GM21367 (cell line): ENCODE measurements at regions not wholly inside any gene's neighbourhood (a gene's known extent, or its start where the extent isn't known, plus 50 kb on each side); places are given as distances from the start of the nearest gene placed in this dataset.
A peak's percentile ranks its signal among the peaks of the same experiment; 100 is the strongest.
"Not testable (repeated sequence)": the region's sequence is repeated elsewhere in the genome, so short reads cannot be mapped to it uniquely, and the experiment has no call there.

Experiments used
- ATAC-seq: cut with Tn5 transposase; IDR thresholded peaks from one replicate; pipeline ENCODE4 v1.9.1; 2021; ENCODE audit not compliant: unreplicated experiment

DNA sequence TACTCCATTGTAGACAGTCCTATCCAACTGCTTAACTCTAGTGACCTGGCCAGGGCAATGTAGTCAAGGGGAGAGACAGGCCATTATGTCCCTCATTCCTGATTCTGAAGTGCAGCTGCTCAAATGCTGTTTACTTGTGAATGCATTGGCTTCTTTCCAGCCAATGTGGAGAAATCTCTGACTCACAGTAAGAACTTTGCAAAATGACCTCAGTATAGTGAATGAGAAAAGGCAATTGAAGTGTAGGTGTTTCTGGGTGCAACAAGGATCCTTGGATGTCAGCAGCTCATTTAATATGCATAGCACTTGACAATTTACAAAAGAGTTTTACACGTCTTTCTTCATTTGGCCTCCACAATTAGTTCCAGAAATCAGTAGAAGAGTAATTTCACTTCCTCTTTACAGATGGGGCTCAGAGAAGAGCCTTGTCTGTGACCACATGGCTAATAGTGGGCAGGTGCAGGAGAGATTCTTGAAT is 367.2 kb downstream of the OSTF1 start:
- peak; percentile 99 for ATAC-seq

DNA sequence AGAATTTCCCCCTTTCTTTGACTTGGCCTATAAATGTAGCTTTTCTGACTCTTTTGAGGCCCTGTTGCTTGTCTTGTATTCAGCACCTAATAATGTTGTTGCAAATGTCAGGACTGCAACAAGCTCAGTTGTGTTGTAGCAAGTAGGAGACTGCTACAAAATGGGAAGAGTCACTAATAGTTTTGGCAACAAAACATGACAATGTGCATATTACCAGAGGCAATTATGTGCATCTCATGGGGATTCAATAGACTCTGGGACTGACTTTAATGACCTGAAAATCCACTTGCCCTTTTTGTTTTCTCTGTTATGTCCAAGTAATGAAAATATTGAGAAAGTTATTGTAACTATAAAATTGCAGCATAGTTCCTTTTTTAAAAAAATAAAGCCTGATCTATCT is 368.4 kb downstream of the OSTF1 start:
- ATAC-seq = no peak

- no peak for ATAC-seq
These were observed 369.2 kb downstream of the OSTF1 start for GRCh38 chr9:75457474-75458011.

DNA sequence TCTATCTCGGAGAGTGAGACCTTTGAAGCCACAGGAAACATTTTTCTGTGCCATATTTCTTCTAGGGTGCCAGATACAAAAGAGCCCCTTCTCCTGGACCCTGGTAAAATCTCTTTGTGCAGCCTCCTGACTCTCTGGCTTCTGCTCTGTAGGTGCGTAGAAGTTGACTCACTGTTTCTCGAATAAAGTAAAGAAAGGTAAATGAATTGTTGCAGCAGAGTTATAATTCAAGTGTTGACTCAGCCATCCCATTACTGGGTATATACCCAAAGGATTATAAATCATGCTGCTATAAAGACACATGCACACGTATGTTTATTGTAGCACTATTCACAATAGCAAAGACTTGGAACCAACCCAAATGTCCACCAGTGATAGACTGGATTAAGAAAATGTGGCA is 371.0 kb downstream of the OSTF1 start:
- not testable (repeated sequence) for ATAC-seq

GRCh38 chr9:75461183-75461582 is 372.9 kb downstream of the OSTF1 start:
- ATAC-seq = no peak

DNA sequence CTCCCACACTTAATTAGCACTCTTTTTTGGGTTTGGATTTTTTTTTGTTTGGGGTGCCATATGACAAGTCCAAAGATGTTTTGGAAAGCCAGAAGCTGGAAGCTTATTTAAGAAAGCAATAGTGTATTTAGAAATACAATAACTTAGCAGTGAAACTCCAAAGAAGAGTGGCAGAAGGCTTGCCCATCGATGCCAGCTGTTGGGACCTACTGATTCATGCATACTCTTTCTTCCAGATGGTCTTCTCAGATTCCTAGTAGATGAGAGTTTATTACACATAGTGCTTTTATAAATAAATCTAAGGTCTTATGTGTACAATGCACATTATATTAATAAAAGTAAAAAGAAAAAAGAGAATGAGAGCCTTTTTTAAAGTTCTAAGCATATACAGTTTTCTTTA is 374.6 kb downstream of the OSTF1 start:
- ATAC-seq = no peak

DNA sequence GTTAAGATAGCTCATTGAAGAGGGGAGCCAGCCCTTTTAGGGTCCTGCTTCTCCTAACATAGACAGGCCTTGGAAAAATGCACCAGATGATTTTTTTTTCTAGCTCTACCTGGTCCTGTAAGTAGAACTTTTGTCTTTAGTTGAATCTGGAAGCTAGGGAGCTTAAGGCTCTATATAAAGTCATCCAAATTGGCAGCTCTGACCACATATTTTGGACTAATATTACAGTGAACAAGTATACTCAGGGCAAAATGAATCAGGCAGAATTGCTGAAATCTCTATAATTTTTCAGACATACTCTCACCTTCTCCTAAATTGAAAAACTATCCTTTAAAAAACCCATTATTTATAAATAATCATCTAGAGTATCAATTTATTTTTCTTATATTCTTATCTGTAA is 375.6 kb downstream of the OSTF1 start:
- no peak for ATAC-seq

DNA sequence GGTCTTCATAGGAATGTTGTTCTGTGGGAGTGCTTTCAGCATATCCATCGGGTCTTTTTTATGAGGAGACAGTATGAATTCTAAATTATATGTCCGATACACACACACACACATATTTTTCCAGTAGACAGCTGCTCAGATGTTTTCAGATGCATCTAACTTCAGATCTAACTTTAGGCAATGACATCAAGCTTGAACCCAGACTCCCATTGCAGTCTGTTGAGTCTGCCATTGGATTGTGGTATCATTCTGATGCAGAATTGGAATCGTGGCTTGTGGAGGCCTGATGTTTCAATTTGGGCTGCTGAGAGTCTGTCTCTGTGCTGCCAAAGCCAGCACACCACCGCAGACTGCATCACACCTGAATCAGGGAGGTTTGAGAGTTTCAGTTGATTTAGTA is 376.4 kb downstream of the OSTF1 start:
- no peak for ATAC-seq

DNA sequence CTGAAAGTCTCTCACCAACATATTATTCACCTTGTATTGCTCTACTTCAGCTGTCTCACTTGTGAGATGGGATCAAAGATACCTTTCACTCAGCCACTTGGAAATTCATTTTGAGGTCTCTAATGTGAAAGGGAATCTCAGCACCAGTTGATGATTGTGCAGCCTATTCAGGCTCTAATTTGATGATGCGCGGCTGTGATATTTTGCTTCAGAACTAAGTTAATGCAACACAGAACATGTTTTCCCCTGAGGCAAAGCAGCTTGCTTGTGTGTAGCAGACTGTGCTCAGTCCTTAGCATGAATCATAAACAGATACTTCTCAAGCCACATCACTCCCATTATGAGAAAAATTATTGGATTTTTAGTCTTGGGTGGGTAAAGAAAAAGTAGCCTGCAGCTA is 378.8 kb downstream of the OSTF1 start:
- ATAC-seq = no peak

DNA sequence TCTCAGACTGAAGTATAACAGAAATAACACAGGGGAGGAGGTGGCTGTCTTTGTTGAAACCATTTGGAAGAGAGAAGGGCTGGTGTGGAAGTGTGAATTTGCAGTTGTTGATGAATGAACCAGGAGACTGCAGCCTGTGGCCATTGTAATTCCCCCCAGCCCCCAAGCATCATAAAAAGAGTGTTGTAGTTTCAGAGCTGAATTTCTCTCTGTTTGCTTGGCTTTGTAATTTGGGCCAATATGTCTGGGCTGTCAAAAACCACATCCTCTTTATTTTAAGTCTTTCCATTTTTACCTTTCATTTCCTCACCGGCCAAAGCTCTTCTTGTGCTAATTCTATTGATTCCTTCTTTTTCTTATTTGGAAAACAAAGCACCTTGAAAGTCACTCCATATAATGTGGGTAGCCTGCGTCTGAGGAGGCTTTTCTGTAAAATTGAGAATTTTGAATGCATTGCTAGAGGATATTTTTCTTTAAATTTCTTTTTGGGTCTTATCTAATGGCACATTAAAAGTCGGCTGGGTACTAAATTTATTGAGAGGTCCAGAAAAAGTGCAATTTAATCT is 383.3 kb downstream of the OSTF1 start:
- ATAC-seq = no peak

GRCh38 chr9:75482566-75482965 is 394.3 kb downstream of the OSTF1 start:
- no peak for ATAC-seq

DNA sequence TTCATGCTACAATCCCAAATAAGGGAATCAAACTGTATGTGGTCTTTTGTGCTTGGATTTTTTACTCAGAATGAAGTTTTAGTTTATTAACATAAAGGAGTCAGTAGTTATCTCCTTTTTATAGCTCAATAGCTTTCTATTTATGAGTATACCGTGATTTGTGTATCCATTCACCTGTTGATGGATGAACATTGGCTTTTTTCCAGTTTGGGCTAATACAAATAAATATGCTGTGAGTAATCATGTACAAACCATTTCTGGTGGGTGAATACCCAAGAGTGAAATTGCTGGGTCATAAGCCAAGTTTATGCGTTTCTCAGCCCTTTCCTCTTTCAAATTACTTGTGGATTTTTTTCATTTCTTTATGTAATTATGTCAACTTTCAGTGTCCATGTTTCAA is 395.3 kb downstream of the OSTF1 start:
- no peak for ATAC-seq

DNA sequence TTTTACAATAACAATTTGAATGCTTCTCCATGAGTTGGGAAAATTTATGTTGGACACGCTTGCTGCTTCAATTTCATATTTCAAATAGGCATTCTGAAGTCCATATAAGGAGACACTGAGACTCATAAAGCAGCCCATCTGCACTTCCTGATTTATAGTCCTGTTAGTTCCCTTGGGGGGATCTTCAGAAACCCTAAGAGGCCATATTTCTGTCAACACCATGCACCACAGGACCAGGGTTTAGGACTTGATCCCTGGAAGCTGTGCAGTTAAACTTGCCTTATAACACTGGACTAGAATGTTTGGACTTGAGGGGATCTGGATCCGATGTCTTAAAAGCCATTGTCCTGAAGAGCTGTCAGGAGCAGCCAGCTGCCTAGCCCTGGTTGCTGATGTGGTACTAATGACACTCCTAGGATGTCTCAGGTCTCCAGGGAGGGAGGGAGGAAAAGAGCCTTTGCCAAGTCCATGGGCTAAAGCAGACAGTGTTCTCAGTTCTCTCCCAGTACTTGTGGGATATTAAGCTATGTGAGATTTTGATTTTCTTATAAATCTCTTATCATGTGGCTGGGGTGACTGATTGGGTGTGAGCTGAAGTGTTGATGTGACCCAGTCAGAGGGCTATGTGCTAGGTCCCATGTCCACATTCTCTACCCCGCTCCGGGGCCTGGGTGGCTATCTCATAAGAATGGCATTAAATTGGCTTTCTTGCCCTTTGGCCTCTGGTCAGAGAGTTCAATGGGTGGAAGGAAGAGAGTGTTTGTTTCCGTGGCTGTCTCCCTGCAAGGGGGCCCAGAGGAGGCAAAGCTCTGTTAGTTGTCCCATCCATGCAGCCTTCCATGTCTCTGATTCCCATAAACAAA is 399.8 kb downstream of the OSTF1 start:
- no peak for ATAC-seq

DNA sequence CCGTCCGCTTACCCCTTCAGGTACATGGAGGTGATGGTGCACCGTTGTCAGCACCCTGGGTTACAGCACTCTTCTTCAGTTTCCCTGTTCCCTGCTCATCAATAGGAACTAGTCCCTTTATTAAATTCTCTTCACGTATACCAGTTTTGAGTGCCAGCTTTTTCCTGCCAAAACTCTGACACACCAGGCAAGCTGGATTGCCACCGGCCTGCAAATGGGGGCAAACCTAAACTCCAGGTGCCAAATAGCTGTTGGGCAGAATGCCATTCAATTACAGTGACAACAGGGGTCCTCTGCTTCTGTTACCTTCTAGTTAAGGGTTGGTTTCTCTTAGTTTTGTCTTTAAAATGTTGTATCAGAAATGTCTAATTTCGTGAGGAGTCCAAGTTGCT is 400.4 kb downstream of the OSTF1 start:
- ATAC-seq = no peak

- ATAC-seq = no peak
These were observed 400.1 kb upstream of the PCSK5 start for GRCh38 chr9:75490326-75490725.

DNA sequence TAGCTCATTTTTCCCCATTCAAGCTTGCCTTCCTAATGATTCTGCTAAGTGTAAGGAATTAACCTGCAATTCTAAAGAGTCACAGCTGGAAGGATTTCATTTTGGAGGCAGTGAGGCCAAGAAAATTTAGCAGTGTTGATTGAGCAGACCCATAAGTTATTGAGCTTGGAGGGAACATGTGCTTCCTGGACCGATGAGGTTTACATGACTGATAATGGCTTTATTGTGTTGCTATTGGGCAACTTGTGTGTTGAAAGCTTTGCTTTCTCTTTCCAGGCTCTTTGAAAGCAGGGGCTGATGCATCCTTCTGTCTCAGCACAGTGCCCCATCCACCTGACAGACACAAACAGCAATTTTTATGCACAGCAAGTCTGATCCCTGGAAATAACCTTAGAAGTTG is 398.9 kb upstream of the PCSK5 start:
- ATAC-seq = no peak

GRCh38 chr9:75499812-75500211 is 390.7 kb upstream of the PCSK5 start:
- ATAC-seq = no peak

DNA sequence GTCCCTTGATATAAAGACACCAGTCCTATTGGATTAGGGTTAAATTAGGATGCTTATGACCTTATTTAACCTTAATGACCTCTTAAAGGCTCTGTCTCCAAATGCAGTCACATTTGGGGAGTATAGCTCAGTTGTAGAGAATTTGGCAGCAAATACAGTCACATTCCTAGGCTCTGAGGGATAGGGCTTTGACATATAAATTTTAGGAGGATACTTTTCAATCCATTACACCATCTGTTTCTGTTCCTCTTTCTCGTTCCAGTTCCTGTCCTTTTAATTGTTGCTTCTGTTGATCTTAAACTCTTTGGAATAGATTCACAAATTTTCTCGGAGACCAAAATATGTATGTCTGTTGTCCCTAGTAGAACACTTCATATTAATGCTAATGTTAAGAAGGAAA is 390.0 kb upstream of the PCSK5 start:
- no peak for ATAC-seq

DNA sequence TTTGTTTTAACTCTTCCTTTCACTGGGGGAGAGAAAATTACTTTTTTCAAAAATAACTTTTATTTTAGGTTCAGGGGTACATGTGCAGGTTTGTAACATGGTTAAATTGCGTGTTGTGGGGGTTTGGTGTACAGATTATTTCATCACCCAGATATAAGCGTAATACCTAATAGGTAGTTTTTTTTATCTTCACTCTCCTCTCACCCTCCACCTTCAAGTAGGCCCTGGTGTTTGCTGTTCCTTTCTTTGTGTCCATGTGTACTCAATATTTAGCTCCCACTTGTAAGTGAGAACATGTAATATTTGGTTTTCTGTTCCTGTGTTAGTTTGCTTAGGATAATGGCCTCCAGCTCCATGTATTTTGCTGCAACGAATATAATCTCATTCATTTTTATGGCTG is 389.5 kb upstream of the PCSK5 start:
- ATAC-seq = not testable (repeated sequence)

DNA sequence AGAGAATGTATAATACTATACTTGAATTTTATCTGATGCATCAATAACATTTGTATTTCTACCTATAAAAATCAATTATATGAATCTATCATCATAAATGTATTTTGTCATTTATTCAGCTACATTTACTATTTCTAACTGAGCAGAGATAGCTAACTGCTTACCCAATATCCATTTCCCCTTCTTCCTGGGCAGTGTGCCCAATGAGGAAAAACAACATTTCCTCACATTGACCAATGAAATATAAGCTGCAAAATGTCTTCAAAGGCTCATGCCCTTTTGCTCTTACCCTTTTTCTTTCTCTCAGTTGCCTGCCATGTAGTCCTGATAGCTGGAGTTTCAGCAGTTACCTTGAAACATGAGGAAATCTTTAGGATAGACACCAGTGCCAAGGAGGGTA is 385.8 kb upstream of the PCSK5 start:
- ATAC-seq = no peak

DNA sequence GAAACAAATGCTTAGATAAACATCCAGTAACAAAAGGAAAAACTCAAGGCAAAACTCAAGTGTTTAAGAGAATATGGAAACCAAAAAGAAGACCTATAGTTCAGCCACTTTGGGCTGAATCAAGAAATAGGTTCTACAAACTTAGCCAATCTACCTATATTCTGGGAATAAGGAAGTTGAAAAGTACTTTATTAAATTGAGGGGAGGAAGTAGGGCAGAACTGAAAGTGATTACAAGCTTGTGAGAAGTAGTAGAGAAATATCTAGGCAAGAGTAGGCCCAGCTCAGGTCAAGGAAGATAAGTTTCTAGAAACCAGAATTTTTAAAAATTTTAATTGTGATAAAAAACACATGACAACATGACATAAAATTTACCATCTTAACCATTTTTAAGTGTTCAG is 384.8 kb upstream of the PCSK5 start:
- no peak for ATAC-seq

DNA sequence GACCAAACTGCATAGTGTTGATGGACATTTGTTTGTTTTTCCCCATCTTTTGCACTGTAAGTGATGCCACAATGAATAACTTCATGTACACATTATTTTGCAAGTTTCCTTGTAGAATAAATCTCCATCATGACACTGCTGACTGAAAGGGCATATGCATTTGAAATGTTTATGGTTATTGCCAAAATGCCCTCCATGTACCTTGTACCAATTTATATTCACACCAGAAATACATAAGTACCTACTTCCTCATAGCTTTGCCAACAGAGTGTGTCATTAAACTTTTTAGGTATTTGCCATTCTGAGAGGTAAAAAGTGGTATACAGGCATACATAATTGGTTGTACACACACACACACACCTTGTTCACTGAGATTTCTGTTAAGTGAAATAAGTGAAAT is 361.0 kb upstream of the PCSK5 start:
- ATAC-seq = no peak
